ENCODE measurements at regions not wholly inside any gene's neighbourhood (a gene's known extent, or its start where the extent isn't known, plus 50 kb on each side); places are given as distances from the start of the nearest gene placed in this dataset.
A peak's percentile ranks its signal among the peaks of the same experiment; 100 is the strongest.

DNA sequence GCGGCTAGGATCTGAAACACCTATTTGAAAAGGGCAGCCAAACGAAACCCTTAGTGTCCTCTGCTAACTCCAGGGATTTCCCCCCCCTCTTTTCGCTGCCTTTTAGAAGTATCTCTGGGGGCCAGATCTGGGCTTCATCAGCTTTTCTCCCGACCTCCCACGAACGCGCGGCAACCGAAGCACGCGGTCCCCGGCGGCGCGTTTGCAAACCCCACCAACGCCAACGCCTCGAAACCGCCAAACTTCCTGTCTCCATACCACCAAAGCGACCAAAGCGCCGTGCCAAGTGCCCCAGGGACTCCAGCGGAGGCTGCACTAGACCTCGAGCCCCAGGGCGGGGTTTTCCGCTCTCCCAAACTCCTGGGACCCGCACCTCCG is 155.8 kb upstream of the FRMD4B start:
- peak overlapping the region; percentile 99 for H3K27ac ChIP-seq
- CTCF ChIA-PET = interaction anchor here (0.7 to 1.1 kb wide), 3 partner anchors 22 to 380 kb away, joined by 3 to 5 read pairs (median 3); no protein-coding TSS in a partner anchor
- TF ChIP-seq, protein P1, sequence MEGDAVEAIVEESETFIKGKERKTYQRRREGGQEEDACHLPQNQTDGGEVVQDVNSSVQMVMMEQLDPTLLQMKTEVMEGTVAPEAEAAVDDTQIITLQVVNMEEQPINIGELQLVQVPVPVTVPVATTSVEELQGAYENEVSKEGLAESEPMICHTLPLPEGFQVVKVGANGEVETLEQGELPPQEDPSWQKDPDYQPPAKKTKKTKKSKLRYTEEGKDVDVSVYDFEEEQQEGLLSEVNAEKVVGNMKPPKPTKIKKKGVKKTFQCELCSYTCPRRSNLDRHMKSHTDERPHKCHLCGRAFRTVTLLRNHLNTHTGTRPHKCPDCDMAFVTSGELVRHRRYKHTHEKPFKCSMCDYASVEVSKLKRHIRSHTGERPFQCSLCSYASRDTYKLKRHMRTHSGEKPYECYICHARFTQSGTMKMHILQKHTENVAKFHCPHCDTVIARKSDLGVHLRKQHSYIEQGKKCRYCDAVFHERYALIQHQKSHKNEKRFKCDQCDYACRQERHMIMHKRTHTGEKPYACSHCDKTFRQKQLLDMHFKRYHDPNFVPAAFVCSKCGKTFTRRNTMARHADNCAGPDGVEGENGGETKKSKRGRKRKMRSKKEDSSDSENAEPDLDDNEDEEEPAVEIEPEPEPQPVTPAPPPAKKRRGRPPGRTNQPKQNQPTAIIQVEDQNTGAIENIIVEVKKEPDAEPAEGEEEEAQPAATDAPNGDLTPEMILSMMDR (conservative IDR thresholded peaks at IDR 0.05; ENCODE audit: low read depth) = no peak
- POLR2A ChIA-PET (ENCODE audit: low non-redundant PET) = no interaction called here
- DNase-seq (ENCODE audit: low spot score) = peak; percentile 24

DNA sequence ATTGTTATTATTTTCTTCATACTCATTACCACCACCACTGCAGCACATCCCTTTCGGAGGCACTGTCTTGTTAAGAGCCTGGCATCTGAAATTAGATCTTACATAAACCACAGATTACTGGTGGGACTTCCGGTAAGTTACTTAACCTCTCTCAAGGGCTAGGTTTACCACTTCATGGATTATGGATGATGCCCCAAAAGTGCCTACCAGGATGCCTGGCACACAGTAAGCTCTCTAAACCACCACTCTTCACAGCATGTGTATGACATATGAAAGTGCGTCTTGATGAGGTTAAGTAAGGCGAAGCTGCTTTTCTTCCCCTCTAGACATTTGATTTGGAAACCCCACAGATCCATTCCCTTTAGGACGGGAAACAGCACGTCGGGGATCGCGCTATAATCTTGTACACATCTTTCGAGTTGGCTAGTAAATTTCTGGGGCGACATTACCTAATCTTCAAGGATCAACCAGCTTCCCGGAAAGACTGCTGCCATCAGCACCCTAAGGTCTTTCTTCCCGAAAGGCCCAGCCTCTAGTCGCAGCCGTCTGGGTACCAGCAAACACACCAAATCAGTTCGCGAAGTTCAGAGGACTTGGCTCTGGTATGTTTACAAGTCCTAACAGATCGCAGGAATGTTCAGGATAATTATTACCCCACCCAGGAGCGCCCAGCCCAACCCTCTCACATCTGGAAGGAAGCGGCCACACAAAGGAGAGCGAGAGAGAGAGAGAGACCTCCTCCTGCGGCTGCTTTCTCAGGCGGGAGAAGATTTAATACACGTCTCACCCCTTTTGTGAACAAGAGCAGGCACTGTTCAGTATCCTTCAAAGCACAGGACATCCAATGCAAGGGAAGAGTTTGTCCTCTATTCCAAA is 155.1 kb upstream of the FRMD4B start:
- ChIA-PET CTCF (interaction anchor here (0.7 to 1.1 kb wide), 3 partner anchors 23 to 379 kb away, joined by 3 to 5 read pairs (median 3); no protein-coding TSS in a partner anchor), POLR2A (ENCODE audit: low non-redundant PET) (interaction anchor here (0.5 kb wide), 1 partner anchor 9 kb away, joined by 3 read pairs; no protein-coding TSS in a partner anchor)
- H3K27ac ChIP-seq = peak overlapping the region; percentile 99
- peak; percentile 85 for DNase-seq (ENCODE audit: low spot score)
- TF ChIP-seq, protein P1 (conservative IDR thresholded peaks at IDR 0.05; ENCODE audit: low read depth) = no peak

DNA sequence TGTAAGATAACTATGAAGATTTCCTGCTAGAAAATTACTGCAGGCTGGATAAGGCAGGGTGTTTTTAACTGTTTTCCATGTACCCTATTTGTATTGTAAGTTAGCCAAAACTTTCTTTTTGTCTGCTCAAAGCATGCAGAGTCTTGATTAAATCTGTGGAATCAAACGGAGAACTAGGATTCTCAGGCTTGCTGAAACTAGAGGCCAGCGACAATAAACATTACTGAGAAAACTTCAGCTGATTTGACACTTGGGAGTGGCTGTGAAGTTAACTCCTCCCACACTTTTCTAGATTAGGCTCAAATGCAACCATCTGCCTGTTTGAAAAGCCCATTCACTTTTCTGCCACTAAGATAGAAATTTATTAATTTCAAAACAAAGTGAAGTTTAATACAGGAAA is 153.2 kb upstream of the FRMD4B start:
- CTCF ChIA-PET = interaction anchor here (0.7 kb wide), 1 partner anchor 92 kb away, joined by 3 read pairs; no protein-coding TSS in a partner anchor
- H3K27ac ChIP-seq = no peak overlapping the region
- POLR2A ChIA-PET (ENCODE audit: low non-redundant PET) = no interaction called here
- no peak for DNase-seq (ENCODE audit: low spot score)
- TF ChIP-seq, protein P1 (conservative IDR thresholded peaks at IDR 0.05; ENCODE audit: low read depth) = no peak

DNA sequence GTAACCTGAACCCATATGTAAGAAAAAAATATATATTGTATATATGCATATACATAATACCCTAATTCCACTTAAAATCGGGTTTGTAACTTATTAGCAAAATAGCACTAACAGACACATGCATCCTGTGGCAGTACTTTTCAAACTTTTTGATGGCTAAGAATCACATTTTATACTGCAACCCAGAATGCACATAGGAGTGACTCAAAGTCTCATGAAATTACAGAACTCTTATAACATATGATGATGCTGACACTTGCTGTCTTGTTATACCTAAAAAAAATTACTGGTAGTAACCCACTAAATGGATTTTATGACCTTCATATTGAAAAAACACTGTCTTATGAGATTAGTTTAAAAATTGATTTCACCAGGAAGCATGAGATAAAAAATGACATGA is 152.4 kb upstream of the FRMD4B start:
- TF ChIP-seq, protein P1 (conservative IDR thresholded peaks at IDR 0.05; ENCODE audit: low read depth) = no peak
- no peak for DNase-seq (ENCODE audit: low spot score)
- POLR2A ChIA-PET (ENCODE audit: low non-redundant PET) = no interaction called here
- no peak overlapping the region for H3K27ac ChIP-seq
- CTCF ChIA-PET = no interaction called here

DNA sequence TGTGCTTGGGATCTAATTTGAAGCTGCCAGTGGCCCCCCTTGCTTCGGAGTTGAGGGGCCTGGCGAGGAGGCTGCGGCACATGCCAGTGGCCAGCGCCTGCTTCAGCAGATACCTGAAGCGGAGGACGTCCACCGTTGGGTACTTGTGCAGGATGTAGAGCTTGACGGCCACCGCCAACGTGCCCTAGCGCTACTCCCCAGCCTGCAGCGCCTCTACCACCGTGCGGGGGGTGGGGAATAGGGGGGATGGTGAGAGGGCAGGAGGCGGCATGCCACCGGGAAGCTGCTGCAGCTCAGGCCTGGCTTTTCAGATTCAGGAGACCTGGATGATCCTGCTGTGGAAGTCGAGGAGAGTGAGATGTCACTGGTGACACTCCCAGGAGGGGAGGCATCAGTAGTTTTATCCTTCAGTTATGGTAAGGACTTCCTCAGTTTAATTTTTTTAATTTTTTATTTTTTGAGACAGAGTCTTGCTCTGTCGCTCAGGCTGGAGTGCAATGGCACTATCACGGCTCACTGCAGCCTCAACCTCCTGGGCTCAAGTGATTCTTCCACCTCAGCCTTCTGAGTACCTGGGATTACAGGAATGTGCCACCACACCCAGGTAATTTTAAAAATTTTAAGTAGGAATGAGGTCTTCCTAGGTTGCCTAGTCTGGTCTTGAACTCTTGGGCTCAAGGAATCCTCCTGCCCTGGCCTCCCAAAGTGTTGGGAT is 150.6 kb upstream of the FRMD4B start:
- ChIA-PET CTCF (interaction anchor here (1.1 kb wide), 1 partner anchor 26 kb away, joined by 3 read pairs; no protein-coding TSS in a partner anchor), POLR2A (ENCODE audit: low non-redundant PET) (no interaction called here)
- TF ChIP-seq, protein P1 (conservative IDR thresholded peaks at IDR 0.05; ENCODE audit: low read depth) = no peak
- DNase-seq (ENCODE audit: low spot score) = no peak
- 0 out of 2 replicates have a peak overlapping the region, but pooled peaks have one; percentile 10 for H3K27ac ChIP-seq

DNA sequence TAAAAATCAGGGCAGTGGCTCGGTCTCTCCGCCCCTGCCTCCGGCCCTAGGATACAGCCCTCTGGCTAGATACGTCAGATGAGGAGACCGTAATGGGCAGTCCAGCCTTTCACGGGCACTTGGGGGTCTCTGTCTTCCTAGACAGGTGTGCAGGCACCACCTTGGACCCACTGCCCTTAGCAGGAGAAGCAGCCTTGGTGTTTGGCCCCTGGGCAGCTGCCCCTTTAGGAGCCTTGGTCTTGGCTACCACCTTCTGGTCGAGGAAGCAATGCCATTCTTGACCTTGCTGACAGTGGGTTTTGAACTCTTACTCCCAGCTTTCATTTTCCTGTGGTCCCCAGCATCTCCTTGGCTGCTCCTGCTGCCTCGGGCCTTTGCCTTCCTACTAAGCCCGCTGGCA is 149.7 kb upstream of the FRMD4B start:
- TF ChIP-seq, protein P1 (conservative IDR thresholded peaks at IDR 0.05; ENCODE audit: low read depth) = no peak
- CTCF ChIA-PET = no interaction called here

More for the DNA sequence above, 149.7 kb upstream of the FRMD4B start:
- POLR2A ChIA-PET (ENCODE audit: low non-redundant PET) = no interaction called here
- no peak for DNase-seq (ENCODE audit: low spot score)
- H3K27ac ChIP-seq = no peak overlapping the region
